HG02943 (cell line): ENCODE measurements at regions not wholly inside any gene's neighbourhood (a gene's known extent, or its start where the extent isn't known, plus 50 kb on each side); places are given as distances from the start of the nearest gene placed in this dataset.
"Not testable (repeated sequence)": the region's sequence is repeated elsewhere in the genome, so short reads cannot be mapped to it uniquely, and the experiment has no call there.

Experiments used
- ATAC-seq: cut with Tn5 transposase; IDR thresholded peaks from one replicate; pipeline ENCODE4 v1.9.1; 2021; ENCODE audit warnings: mild to moderate bottlenecking, low read depth, moderate library complexity; ENCODE audit not compliant: unreplicated experiment

DNA sequence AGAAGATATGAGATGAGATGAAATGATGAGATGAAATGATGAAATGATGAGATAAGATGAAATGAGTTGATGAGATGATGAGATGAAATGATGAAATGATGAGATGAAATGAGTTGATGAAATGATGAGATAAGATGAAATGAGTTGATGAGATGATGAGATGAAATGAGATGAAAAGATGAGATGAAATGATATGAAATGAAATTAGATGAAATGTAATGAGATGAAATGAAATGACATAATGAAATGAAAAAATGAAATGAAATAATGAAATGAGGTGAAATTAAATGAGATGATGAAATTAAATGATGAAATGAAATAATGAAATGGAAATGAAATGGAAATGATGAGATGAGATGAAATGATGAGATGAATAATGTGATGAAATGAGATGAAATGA, 231.6 kb downstream of the GOLGA6L6 start:
- not testable (repeated sequence) for ATAC-seq

DNA sequence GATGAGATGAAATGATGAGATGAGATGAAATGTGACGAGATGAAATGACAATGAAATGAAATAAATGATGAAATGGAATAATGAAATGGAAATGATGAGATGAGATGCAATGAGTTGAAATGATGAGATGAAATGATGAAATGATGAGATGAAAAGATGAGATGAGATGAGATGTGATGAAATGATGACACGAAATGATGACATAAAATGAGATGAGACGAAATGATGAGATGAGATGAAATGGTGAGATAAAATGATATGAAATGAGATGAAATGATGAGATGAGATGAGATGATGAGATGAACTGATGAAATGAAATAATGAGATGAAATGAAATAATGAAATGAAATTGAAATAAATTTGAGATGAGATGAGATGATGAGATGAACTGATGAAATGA, 232.2 kb downstream of the GOLGA6L6 start:
- not testable (repeated sequence) for ATAC-seq

DNA sequence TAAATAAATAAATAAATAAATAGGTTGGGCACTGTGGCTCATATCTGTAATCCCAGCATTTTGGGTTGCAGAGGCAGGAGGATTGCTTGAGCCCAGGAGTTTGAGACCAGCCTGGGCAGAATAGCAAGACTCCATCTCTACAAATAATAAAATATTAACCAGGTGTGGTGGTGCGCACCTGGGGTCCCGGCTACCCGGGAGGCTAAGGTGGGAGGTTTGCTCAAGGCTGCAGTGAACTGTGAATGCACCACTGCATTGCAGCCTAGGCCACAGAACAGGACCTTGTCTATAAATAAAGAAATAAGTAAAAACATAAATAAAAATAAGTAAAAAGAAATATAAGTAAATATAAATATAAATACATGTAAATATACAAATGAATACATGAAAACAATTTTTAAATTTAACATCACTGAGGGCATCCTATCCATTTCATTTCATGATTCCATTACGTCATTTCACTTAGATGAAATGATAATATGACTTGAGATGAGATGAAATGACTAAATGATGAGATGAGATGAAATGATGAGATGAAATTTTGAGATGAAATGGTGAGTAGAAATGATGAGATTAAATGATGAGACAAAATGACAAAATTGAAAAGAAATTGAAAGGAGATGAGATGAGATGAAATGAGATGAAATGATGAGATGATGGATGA, 233.4 kb downstream of the GOLGA6L6 start:
- ATAC-seq: not testable (repeated sequence)

DNA sequence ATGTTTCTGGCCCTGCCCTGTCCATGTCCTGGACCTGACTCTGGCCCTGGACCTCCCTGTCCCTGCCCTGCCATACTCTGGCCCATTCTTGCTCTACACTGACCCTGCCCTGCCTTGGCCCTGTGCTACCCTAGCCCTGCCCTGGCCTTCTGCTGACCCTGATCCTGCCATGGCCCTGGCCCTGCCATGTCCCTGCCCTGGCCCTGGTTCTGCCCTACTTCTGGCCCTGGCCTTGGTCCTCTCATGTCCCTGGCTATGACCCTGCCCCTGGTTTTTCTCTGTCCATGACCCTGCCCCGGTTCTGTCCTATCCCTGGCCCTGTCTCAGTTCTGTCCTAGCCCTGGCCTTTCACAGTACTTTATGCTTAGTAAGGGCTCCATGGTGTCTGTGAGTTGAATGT, 234.5 kb downstream of the GOLGA6L6 start:
- ATAC-seq: not testable (repeated sequence)

GRCh38 chr15:20306497-20307106, 235.0 kb downstream of the GOLGA6L6 start:
- ATAC-seq: not testable (repeated sequence)

- not testable (repeated sequence) for ATAC-seq
Measured at GRCh38 chr15:20305912-20306311, 235.7 kb downstream of the GOLGA6L6 start.

GRCh38 chr15:20305015-20305465, 236.6 kb downstream of the GOLGA6L6 start:
- not testable (repeated sequence) for ATAC-seq

- not testable (repeated sequence) for ATAC-seq
Measured at GRCh38 chr15:20304282-20305014, 237.2 kb downstream of the GOLGA6L6 start.

DNA sequence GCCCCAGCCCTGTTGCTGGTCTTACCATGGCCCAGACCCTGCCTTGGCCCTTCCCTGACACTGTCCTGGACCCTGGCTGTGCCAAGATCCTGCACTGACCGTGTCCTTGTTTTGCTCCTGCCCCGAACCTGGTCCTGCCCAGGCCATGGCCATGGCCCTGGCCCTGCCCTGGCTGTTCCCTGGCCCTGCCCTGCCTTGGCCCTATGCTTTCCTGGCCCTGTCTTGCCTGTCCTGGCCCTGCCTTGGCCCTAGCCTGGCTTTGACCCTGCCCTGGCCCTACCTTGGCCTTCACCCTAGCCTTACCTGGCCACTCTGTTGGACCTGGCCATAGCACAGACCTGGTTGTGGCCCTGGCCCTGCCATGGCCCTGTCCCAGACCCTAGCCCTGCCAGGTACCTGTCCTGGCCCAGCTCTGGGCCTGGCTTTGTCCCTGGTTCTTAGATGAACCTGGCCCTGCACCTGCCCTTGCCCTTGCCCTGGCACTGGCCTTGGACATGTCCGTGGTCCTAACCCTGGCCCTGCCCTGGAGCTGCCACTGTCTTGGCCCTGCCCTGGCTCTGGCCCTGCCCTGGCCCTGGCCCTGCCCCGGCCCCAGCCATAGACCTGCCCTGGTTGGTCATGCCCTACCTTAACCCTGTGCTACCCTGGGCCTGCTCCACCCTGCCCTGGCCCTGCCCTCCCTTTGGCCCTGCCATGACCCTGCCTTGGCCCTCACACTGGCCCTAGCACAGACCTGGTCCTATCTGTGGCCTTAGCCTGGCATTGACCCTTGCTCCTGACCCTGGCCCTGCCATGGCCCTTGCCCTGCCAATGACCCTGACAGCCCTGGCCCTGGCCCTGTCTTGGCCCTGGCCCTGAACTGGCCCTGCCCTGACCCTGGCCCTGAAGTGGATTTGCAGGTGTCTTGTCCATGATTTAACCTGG, 238.1 kb downstream of the GOLGA6L6 start:
- not testable (repeated sequence) for ATAC-seq

- not testable (repeated sequence) for ATAC-seq
Measured at GRCh38 chr15:20302141-20303069, 239.2 kb downstream of the GOLGA6L6 start.

DNA sequence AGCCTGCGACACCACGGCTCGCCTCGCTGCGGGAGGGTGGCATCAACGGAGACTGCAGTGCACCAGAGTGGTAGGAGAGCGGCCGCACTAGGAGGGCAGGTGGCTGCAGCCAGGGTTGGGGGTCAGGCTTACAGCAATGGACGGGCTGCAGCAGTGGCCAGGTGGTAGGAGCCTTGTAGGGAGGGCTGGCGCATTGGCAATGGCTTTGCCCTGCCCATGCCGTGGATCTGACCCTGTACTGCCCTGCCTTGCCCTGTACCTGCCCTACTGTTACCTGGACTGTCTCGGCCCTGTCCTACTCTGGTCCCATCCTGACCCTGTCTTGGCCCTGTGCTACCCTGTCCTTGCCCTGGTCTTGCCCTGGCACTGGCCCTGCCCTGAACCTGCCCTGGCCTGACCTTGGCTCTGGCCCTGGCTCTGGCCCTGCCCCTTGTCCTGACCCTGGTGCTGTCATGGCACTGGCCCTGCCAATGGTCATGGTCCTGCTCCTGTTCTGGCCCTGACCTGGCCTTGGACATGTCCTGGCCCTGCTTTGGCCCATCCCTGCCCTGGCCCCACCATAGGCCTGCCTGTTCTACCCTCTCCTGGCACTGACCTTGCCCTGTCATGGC, 240.0 kb downstream of the GOLGA6L6 start:
- ATAC-seq: not testable (repeated sequence)

GRCh38 chr15:20301041-20301390, 240.6 kb downstream of the GOLGA6L6 start:
- not testable (repeated sequence) for ATAC-seq

DNA sequence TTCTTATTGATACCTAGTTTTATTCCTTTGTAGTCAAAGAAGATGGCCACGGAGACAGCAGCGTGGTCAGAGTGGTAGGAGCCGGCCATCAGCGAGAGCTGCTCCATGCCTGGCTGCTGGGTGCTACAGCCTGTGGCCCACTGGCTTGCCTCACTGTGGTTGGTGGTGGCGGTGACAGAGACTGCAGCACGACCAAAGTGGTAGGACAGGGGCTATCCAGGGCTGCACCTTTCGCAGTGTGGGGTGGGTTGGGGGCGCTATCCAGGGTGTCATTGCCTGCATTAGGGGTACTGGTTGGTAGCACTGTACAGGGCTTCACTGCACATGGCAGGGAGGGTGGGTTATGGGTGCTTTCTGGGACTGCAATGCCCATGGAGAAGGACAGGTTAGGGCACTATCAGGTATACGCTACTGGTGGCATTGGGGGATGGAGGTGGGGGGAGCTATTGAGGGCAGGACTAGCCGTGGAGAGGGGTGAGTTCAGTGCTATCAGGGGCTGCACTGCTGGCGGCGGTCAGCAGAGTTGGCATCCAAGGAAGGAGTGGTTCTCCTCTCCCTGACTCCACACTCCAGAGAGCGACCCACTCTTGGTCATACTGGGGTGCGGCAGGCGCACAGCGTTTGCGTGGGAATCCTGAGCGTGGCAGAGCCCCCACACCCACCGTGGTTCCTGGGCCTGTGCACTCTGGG, 241.1 kb downstream of the GOLGA6L6 start:
- ATAC-seq: not testable (repeated sequence)

DNA sequence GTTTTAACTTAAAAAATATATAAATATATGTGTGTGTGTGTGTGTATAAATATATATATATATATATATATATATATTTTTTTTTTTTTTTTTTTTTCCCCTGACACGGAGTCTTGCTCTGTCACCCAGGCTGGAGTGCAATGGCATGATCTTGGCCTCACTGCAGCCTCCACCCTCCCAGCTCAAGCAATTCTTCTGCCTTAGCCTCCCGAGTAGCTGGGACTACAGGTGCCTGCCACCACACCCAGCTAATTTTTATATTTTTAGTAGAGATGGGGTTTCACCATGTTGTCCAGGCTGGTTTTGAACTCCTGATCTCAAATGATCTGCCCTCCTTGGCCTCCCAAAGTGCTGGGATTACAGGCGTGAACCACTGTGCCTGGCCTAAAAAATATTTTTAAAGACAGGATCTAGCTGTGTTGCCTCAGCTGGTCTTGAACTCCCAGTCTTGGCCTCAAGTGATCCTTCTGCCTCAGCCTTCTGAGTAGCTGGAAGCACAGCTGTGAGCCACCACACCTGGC, 243.9 kb downstream of the GOLGA6L6 start:
- ATAC-seq: not testable (repeated sequence)

DNA sequence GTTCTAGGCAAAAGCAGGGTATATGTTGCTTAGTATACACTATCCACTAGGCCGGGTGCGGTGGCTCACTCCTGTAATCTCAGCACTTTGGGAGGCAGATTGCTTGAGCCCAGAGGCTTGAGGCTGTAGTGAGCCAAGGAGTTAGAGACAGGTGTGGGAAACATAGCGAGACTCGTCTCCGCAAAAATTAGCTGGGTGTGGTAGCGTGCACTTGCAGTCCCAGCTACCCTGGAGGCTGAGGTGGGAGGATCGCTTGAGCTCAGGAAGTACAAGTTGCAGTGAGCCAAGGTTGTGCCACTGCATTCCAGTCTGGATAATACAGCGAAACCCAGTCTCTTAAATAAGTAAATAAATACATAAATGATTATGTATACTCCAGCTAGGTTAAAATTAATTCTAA, 245.3 kb downstream of the GOLGA6L6 start:
- ATAC-seq: not testable (repeated sequence)

GRCh38 chr15:20295238-20295811, 246.3 kb downstream of the GOLGA6L6 start:
- ATAC-seq: no peak

DNA sequence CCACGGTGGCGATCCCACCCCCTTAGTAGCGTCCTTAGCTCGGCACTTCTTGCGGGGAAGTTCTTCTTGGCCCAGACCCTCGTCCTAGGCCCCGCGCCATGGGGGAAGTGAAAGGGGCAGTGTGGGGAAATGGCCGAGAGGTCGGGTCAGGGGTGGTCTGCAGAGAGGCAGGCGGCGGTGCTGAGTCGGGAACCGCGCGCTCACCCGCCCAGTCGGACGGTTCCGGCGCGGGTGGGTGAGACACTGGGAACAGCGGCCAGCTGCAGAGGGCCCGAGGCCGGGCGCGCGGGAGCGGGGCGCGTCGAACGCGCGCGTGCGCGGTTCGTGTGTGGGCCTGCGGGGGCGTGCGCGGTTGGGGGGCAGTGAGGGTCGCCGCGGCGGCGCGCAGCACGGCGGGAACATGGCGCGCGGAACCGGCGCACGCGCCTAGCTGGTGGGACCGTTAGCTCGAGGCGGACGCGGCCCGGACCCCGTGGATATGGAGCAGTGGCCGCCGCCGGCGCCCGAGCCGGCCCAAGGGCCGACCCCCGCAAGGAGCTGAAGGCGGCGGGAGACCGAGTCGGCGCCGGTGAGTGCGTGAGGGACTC, 246.9 kb downstream of the GOLGA6L6 start:
- ATAC-seq: no peak
